GM23338 (cell line): ENCODE measurements at regions not wholly inside any gene's neighbourhood (a gene's known extent, or its start where the extent isn't known, plus 50 kb on each side); places are given as distances from the start of the nearest gene placed in this dataset.
A peak's percentile ranks its signal among the peaks of the same experiment; 100 is the strongest.

Experiments used
- ATAC-seq: fragments of 200-7000 bp; cut with Tn5 transposase; 3 replicates; pipeline ENCODE4 v1.9.1; 2020
- DNase-seq: peaks from one replicate; pipeline ENCODE4 v3.0.0-alpha.2; 2015; ENCODE audit warnings: low spot score
- H2AFZ ChIP-seq: fragments of 200-600 bp; sonication (generic); 2 replicates; pipeline ENCODE4 v1.8.0; 2016; ENCODE audit warnings: antibody characterized with exemption, mild to moderate bottlenecking, moderate library complexity
- H3F3A ChIP-seq: fragments of 200-600 bp; sonication (generic); replicated peaks from 2 replicates; pipeline ENCODE4 v1.8.0; 2017; ENCODE audit warnings: antibody characterized with exemption, mixed run types, low read depth
- H3K27ac ChIP-seq: fragments of 200-600 bp; sonication (generic); 2 replicates; pipeline ENCODE4 v1.6.1; 2016; ENCODE audit warnings: low read depth
- H3K27me3 ChIP-seq: fragments of 200-600 bp; sonication (generic); 2 replicates; pipeline ENCODE4 v1.8.0; 2016; ENCODE audit warnings: mild to moderate bottlenecking, mixed run types, moderate library complexity; ENCODE audit not compliant: insufficient read depth
- H3K36me3 ChIP-seq: fragments of 200-600 bp; sonication (generic); 2 replicates; pipeline ENCODE4 v1.8.0; 2016; ENCODE audit warnings: mild to moderate bottlenecking; ENCODE audit not compliant: insufficient read depth
- H3K4me1 ChIP-seq: fragments of 200-600 bp; sonication (generic); 2 replicates; pipeline ENCODE4 v1.8.0; 2016; ENCODE audit warnings: mild to moderate bottlenecking, moderate library complexity; ENCODE audit not compliant: insufficient read depth
- H3K4me2 ChIP-seq: fragments of 200-600 bp; sonication (generic); 2 replicates; pipeline ENCODE4 v1.7.1; 2017; ENCODE audit warnings: mixed run types
- H3K4me3 ChIP-seq: fragments of 200-600 bp; sonication (generic); 2 replicates; pipeline ENCODE4 v1.6.1; 2016; ENCODE audit warnings: mixed run types
- H3K79me2 ChIP-seq: fragments of 200-600 bp; sonication (generic); replicated peaks from 2 replicates; pipeline ENCODE4 v1.8.0; 2017; ENCODE audit warnings: mild to moderate bottlenecking; ENCODE audit not compliant: insufficient read depth
- H3K9me2 ChIP-seq: fragments of 200-600 bp; sonication (generic); 2 replicates; pipeline ENCODE4 v1.8.0; 2017; ENCODE audit not compliant: insufficient read depth
- H4K20me1 ChIP-seq: fragments of 200-600 bp; sonication (generic); replicated peaks from 2 replicates; pipeline ENCODE4 v1.8.0; 2017; ENCODE audit warnings: mild to moderate bottlenecking; ENCODE audit not compliant: insufficient read depth
- H3K27ac Mint-ChIP-seq: 2 replicates; pipeline ENCODE4 v1.8.0; 2020; ENCODE audit warnings: inconsistent platforms, mild to moderate bottlenecking, moderate library complexity, mixed read lengths
- H3K27me3 Mint-ChIP-seq: 3 replicates; pipeline ENCODE4 v1.8.0; 2022; ENCODE audit warnings: low read depth, mild to moderate bottlenecking, moderate library complexity, mixed read lengths, inconsistent platforms; ENCODE audit not compliant: insufficient read depth, poor library complexity
- H3K36me3 Mint-ChIP-seq: 3 replicates; pipeline ENCODE4 v1.8.0; 2021; ENCODE audit warnings: low read depth, mild to moderate bottlenecking, inconsistent platforms, moderate library complexity, mixed read lengths
- H3K4me1 Mint-ChIP-seq: 3 replicates; pipeline ENCODE4 v1.8.0; 2020; ENCODE audit warnings: mild to moderate bottlenecking, inconsistent platforms, mixed read lengths
- H3K4me3 Mint-ChIP-seq: 3 replicates; pipeline ENCODE4 v1.8.0; 2021; ENCODE audit warnings: moderate library complexity, mild to moderate bottlenecking, inconsistent platforms, mixed read lengths
- H3K9me3 Mint-ChIP-seq: 3 replicates; pipeline ENCODE4 v1.8.0; 2020; ENCODE audit warnings: moderate library complexity, mild to moderate bottlenecking, inconsistent platforms, mixed read lengths
- CREB1 ChIP-seq: fragments of 250-450 bp; sonication (Bioruptor Pico); IDR thresholded peaks from 2 replicates; pipeline ENCODE4 v1.5.0; 2020; ENCODE audit warnings: low read depth, mild to moderate bottlenecking, moderate library complexity
- EZH2 ChIP-seq: fragments of 200-600 bp; sonication (generic); IDR thresholded peaks from one replicate; pipeline ENCODE4 v1.8.0; 2017; ENCODE audit warnings: antibody characterized with exemption, mild to moderate bottlenecking, low read depth; ENCODE audit not compliant: unreplicated experiment
- EZH2phosphoT487 ChIP-seq: fragments of 200-600 bp; sonication (generic); IDR thresholded peaks from one replicate; pipeline ENCODE4 v1.8.1; 2018; ENCODE audit warnings: antibody characterized with exemption; ENCODE audit not compliant: unreplicated experiment
- JUNB ChIP-seq: IDR thresholded peaks from one replicate; pipeline ENCODE4 v1.6.1; 2016; ENCODE audit warnings: antibody characterized with exemption; ENCODE audit not compliant: unreplicated experiment
- NANOG ChIP-seq: IDR thresholded peaks from 2 replicates; pipeline ENCODE4 v1.6.1; 2016; ENCODE audit warnings: antibody characterized with exemption, borderline replicate concordance
- POLR2AphosphoS5 ChIP-seq: IDR thresholded peaks from 2 replicates; pipeline ENCODE4 v1.6.1; 2016; ENCODE audit warnings: antibody characterized with exemption, low read depth
- REST ChIP-seq: IDR thresholded peaks from one replicate; pipeline ENCODE4 v1.6.1; 2018; ENCODE audit warnings: antibody characterized with exemption; ENCODE audit not compliant: unreplicated experiment
- STAT1 ChIP-seq: IDR thresholded peaks from one replicate; pipeline ENCODE4 v1.6.1; 2016; ENCODE audit warnings: antibody characterized with exemption; ENCODE audit not compliant: unreplicated experiment
- ZNF114 ChIP-seq: fragments of 250-450 bp; sonication (Bioruptor Pico); IDR thresholded peaks from 2 replicates; pipeline ENCODE4 v1.5.0; 2020; ENCODE audit warnings: mild to moderate bottlenecking, moderate library complexity
- ZNF331 ChIP-seq: fragments of 250-450 bp; sonication (Bioruptor Pico); IDR thresholded peaks from 2 replicates; pipeline ENCODE4 v1.5.0; 2020; ENCODE audit warnings: low read depth, mild to moderate bottlenecking, moderate library complexity
- ZNF462 ChIP-seq: fragments of 250-450 bp; sonication (Bioruptor Pico); IDR thresholded peaks from 2 replicates; pipeline ENCODE4 v1.5.0; 2020; ENCODE audit warnings: mild to moderate bottlenecking, moderate library complexity
- TF ChIP-seq, protein P1 (sequence below), 2 experiments: fragments of 200-600 bp in 1 of 2; sonication (generic) in 1 of 2; conservative IDR thresholded peaks; 2 replicates each; pipeline versions ENCODE4 v1.5.1 to v1.6.1; 2016 to 2017; ENCODE audit warnings: antibody characterized with exemption in 2 of 2, low read depth in 2 of 2, mild to moderate bottlenecking in 2 of 2, moderate library complexity in 1 of 2
- TF ChIP-seq, protein P2 (sequence below): IDR thresholded peaks from 2 replicates; pipeline ENCODE4 v1.6.1; 2016; ENCODE audit warnings: antibody characterized with exemption

- Histone ChIP-seq H3K9me2 (no peaks in the 10 kb centered on the region), H3F3A (no peaks in the 10 kb centered on the region), H3K4me2 (peak overlapping the region; percentile 49), H4K20me1 (no peaks in the 10 kb centered on the region), H3K36me3 (no peaks in the 10 kb centered on the region), H2AFZ (peak overlapping the region; percentile 18; the same call in 1 of the 2 replicates), H3K4me1 (peaks cover 17% of the 10 kb centered on the region; the same call in 1 of the 2 replicates), H3K79me2 (no peaks in the 10 kb centered on the region), H3K27ac (0 out of 2 replicates have a peak overlapping the region, but pooled peaks have one; percentile 41), H3K27me3 (no peaks in the 10 kb centered on the region), H3K4me3 (no peak overlapping the region)
- H3K27me3 Mint-ChIP-seq: peaks cover 3% of the 10 kb centered on the region
- peaks cover 32% of the 10 kb centered on the region for H3K9me3 Mint-ChIP-seq
- ATAC-seq: peak; percentile 64
- DNase-seq: peak; percentile 51
- H3K27ac Mint-ChIP-seq: no peak overlapping the region
- TF ChIP-seq POLR2AphosphoS5: no peak
- TF ChIP-seq ZNF114: no peak
- TF ChIP-seq ZNF462 (CRISPR knock-in tag): no peak
- TF ChIP-seq ZNF331 (CRISPR knock-in tag): no peak
- TF ChIP-seq EZH2: no peak
- TF ChIP-seq CREB1 (CRISPR knock-in tag): no peak
- no peak for TF ChIP-seq NANOG
- TF ChIP-seq EZH2phosphoT487: no peak
- TF ChIP-seq, protein P1, sequence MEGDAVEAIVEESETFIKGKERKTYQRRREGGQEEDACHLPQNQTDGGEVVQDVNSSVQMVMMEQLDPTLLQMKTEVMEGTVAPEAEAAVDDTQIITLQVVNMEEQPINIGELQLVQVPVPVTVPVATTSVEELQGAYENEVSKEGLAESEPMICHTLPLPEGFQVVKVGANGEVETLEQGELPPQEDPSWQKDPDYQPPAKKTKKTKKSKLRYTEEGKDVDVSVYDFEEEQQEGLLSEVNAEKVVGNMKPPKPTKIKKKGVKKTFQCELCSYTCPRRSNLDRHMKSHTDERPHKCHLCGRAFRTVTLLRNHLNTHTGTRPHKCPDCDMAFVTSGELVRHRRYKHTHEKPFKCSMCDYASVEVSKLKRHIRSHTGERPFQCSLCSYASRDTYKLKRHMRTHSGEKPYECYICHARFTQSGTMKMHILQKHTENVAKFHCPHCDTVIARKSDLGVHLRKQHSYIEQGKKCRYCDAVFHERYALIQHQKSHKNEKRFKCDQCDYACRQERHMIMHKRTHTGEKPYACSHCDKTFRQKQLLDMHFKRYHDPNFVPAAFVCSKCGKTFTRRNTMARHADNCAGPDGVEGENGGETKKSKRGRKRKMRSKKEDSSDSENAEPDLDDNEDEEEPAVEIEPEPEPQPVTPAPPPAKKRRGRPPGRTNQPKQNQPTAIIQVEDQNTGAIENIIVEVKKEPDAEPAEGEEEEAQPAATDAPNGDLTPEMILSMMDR (conservative IDR thresholded peaks at IDR 0.05; ENCODE audit: low read depth in 2 of 2): no peak
- TF ChIP-seq STAT1: no peak
- TF ChIP-seq, protein P2, sequence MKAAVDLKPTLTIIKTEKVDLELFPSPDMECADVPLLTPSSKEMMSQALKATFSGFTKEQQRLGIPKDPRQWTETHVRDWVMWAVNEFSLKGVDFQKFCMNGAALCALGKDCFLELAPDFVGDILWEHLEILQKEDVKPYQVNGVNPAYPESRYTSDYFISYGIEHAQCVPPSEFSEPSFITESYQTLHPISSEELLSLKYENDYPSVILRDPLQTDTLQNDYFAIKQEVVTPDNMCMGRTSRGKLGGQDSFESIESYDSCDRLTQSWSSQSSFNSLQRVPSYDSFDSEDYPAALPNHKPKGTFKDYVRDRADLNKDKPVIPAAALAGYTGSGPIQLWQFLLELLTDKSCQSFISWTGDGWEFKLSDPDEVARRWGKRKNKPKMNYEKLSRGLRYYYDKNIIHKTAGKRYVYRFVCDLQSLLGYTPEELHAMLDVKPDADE: no peak
- no peak for TF ChIP-seq JUNB
- no peak for TF ChIP-seq REST
- H3K4me3 Mint-ChIP-seq: 0 out of 3 replicates have a peak overlapping the region, but pooled peaks have one; percentile 14
- peaks cover 16% of the 10 kb centered on the region for H3K4me1 Mint-ChIP-seq
- H3K36me3 Mint-ChIP-seq: peaks cover 11% of the 10 kb centered on the region; the same call in 2 of the 3 replicates
Observed at GRCh38 chr3:36319680-36320079, 60.6 kb upstream of the STAC start.
